ENCODE measurements at regions not wholly inside any gene's neighbourhood (a gene's known extent, or its start where the extent isn't known, plus 50 kb on each side); places are given as distances from the start of the nearest gene placed in this dataset.
"Not testable (repeated sequence)": the region's sequence is repeated elsewhere in the genome, so short reads cannot be mapped to it uniquely, and the experiment has no call there.

- DNase-seq (ENCODE audit: low read depth): no peak
These were observed 79.6 kb upstream of the RBPJ start for GRCh38 chr4:26241179-26241578.

- no peak for DNase-seq (ENCODE audit: low read depth)
These were observed 78.4 kb upstream of the RBPJ start for GRCh38 chr4:26242451-26242850.

- DNase-seq (ENCODE audit: low read depth): not testable (repeated sequence)
These were observed 76.7 kb upstream of the RBPJ start for GRCh38 chr4:26244138-26244537.

GRCh38 chr4:26248647-26249046 lies 72.2 kb upstream of the RBPJ start:
- no peak for DNase-seq (ENCODE audit: low read depth)

- DNase-seq (ENCODE audit: low read depth): no peak
These were observed 68.3 kb upstream of the RBPJ start for GRCh38 chr4:26252349-26253025.

GRCh38 chr4:26253968-26254367 lies 66.8 kb upstream of the RBPJ start:
- no peak for DNase-seq (ENCODE audit: low read depth)

GRCh38 chr4:26255989-26256388 lies 64.8 kb upstream of the RBPJ start:
- no peak for DNase-seq (ENCODE audit: low read depth)

- DNase-seq (ENCODE audit: low read depth): not testable (repeated sequence)
These were observed 63.4 kb upstream of the RBPJ start for GRCh38 chr4:26257444-26257843.

GRCh38 chr4:26257850-26258249 lies 63.0 kb upstream of the RBPJ start:
- DNase-seq (ENCODE audit: low read depth): no peak

GRCh38 chr4:26260571-26260970 lies 60.2 kb upstream of the RBPJ start:
- DNase-seq (ENCODE audit: low read depth): no peak

- DNase-seq (ENCODE audit: low read depth): no peak
These were observed 59.4 kb upstream of the RBPJ start for GRCh38 chr4:26261405-26261804.

GRCh38 chr4:26263165-26263564 lies 57.6 kb upstream of the RBPJ start:
- DNase-seq (ENCODE audit: low read depth): no peak

- no peak for DNase-seq (ENCODE audit: low read depth)
These were observed 56.7 kb upstream of the RBPJ start for GRCh38 chr4:26264109-26264508.

- no peak for DNase-seq (ENCODE audit: low read depth)
These were observed 53.7 kb upstream of the RBPJ start for GRCh38 chr4:26267087-26267486.

GRCh38 chr4:26268246-26268645 lies 52.6 kb upstream of the RBPJ start:
- DNase-seq (ENCODE audit: low read depth): no peak

GRCh38 chr4:26269038-26269437 lies 51.8 kb upstream of the RBPJ start:
- no peak for DNase-seq (ENCODE audit: low read depth)

Measured in stimulated activated CD8-positive, alpha-beta memory T cell treated with anti-CD3 and anti-CD28 coated beads, Interleukin-4, amount 100 ng/mL, for 24 hours (primary cell).